HCT116 (cell line): ENCODE measurements at regions not wholly inside any gene's neighbourhood (a gene's known extent, or its start where the extent isn't known, plus 50 kb on each side); places are given as distances from the start of the nearest gene placed in this dataset.

Source experiments
- ATAC-seq: fragments of 200-7000 bp; cut with Tn5 transposase; 2 replicates; pipeline ENCODE4 v1.9.1; 2020; ENCODE audit warnings: mild to moderate bottlenecking, moderate library complexity
- BruUV-seq: library from RNA; stranded (reverse); fragments of 400-500 nt; replicated peaks from 2 replicates; lab custom pipeline; 2021; lab: Mats Ljungman, UMichigan
- CTCF ChIA-PET: fragments of 300-600 bp; sonication (Branson Sonifier 250); formaldehyde crosslinking; loops from one replicate; lab custom pipeline; 2021; ENCODE audit warnings: antibody characterized with exemption; lab: Charles Lee
- POLR2A ChIA-PET: fragments of 300-600, 350-600 bp; sonication (Branson Sonifier 250); formaldehyde crosslinking; loops from one replicate; lab custom pipeline; 2021; ENCODE audit warnings: antibody characterized with exemption; lab: Charles Lee
- RAD21 ChIA-PET, 2 experiments: fragments of 300-600 bp; sonication (Branson Sonifier 250); formaldehyde crosslinking; loops; one replicate each; lab custom pipeline; 2023; ENCODE audit warnings: low total read pairs in 2 of 2; ENCODE audit not compliant: uncharacterized antibody in 2 of 2, unreplicated experiment in 2 of 2, low non-redundant PET in 1 of 2; lab: Charles Lee
- DNase-seq: peaks from one replicate; pipeline ENCODE4 v3.0.0-alpha.2; 2010; ENCODE audit warnings: low read depth, low spot score
- H2AFZ ChIP-seq: fragments of 200-600 bp; shearing (Covaris generic), sonication (generic); 2 replicates; pipeline ENCODE4 v1.6.1; 2017; ENCODE audit warnings: low read depth, mixed run types, mixed read lengths, antibody characterized with exemption, low read length; ENCODE audit not compliant: poor library complexity, severe bottlenecking
- H3K27ac ChIP-seq: 2 replicates; pipeline ENCODE4 v1.5.1; 2012; ENCODE audit warnings: low read depth, low read length
- H3K27me3 ChIP-seq: fragments of 200-600 bp; sonication (generic); 2 replicates; pipeline ENCODE4 v1.6.1; 2016; ENCODE audit warnings: mixed run types, low read length, mixed read lengths; ENCODE audit not compliant: insufficient read depth
- H3K36me3 ChIP-seq, 2 experiments: fragments of 200-500 bp in 1 of 2; fragments of 200-600 bp in 1 of 2; sonication (Bioruptor generic) in 1 of 2; sonication (generic) in 1 of 2; 2 replicates each; pipeline versions ENCODE4 v1.5.1 to v1.6.1; 2014 to 2016; ENCODE audit warnings: low read length in 2 of 2, inconsistent platforms in 1 of 2, mixed read lengths in 1 of 2, mixed run types in 1 of 2; ENCODE audit not compliant: insufficient read depth in 2 of 2, control insufficient read depth in 1 of 2
- H3K4me1 ChIP-seq, 2 experiments: fragments of 200-600 bp in 1 of 2; sonication (generic) in 1 of 2; 2 replicates each; pipeline versions ENCODE4 v1.5.1 to v1.6.1; 2012 to 2017; ENCODE audit warnings: low read length in 2 of 2, inconsistent platforms in 1 of 2, mild to moderate bottlenecking in 1 of 2, mixed read lengths in 1 of 2, mixed run types in 1 of 2, moderate library complexity in 1 of 2; ENCODE audit not compliant: insufficient read depth in 2 of 2, control insufficient read depth in 1 of 2
- H3K4me2 ChIP-seq: fragments of 200-600 bp; sonication (generic); 2 replicates; pipeline ENCODE4 v1.6.1; 2017; ENCODE audit warnings: mixed run types, low read length, mixed read lengths
- H3K4me3 ChIP-seq, 2 experiments: fragments of 200-600 bp in 1 of 2; sonication (generic) in 1 of 2; replicated peaks in 1 of 2; 2 replicates each; pipeline ENCODE4 v1.5.1; 2011 to 2016; ENCODE audit warnings: low read length in 2 of 2, control low read depth in 1 of 2, low read depth in 1 of 2, mild to moderate bottlenecking in 1 of 2, mixed read lengths in 1 of 2, mixed run types in 1 of 2
- H3K79me2 ChIP-seq: fragments of 200-600 bp; sonication (generic); 2 replicates; pipeline ENCODE4 v1.6.1; 2017; ENCODE audit warnings: mild to moderate bottlenecking, mixed run types, low read length, moderate library complexity, mixed read lengths; ENCODE audit not compliant: insufficient read depth
- H3K9ac ChIP-seq: fragments of 200-600 bp; sonication (generic); 2 replicates; pipeline ENCODE4 v1.6.1; 2016; ENCODE audit warnings: low read length, mixed read lengths
- H3K9me2 ChIP-seq: fragments of 200-600 bp; sonication (generic), shearing (Covaris generic); 2 replicates; pipeline ENCODE4 v1.6.1; 2017; ENCODE audit warnings: mixed run types, mild to moderate bottlenecking, moderate library complexity; ENCODE audit not compliant: insufficient read depth
- H3K9me3 ChIP-seq, 2 experiments: fragments of 200-500 bp in 1 of 2; fragments of 200-600 bp in 1 of 2; sonication (Bioruptor generic) in 1 of 2; sonication (generic) in 1 of 2; 2 replicates each; pipeline ENCODE4 v1.6.1; 2014 to 2017; ENCODE audit warnings: low read length in 2 of 2, mixed read lengths in 2 of 2, inconsistent platforms in 1 of 2, low read depth in 1 of 2, mild to moderate bottlenecking in 1 of 2, mixed run types in 1 of 2, moderate library complexity in 1 of 2; ENCODE audit not compliant: control insufficient read depth in 1 of 2, insufficient read depth in 1 of 2
- H4K20me1 ChIP-seq: fragments of 200-600 bp; sonication (generic), shearing (Covaris generic); 2 replicates; pipeline ENCODE4 v1.6.1; 2017; ENCODE audit warnings: mixed run types, mild to moderate bottlenecking, moderate library complexity; ENCODE audit not compliant: insufficient read depth
- CBX3 ChIP-seq: IDR thresholded peaks from 2 replicates; pipeline ENCODE4 v1.6.1; 2012; ENCODE audit warnings: low read depth
- CEBPB ChIP-seq: IDR thresholded peaks from 2 replicates; pipeline ENCODE4 v1.6.1; 2012; ENCODE audit warnings: low read depth
- EGR1 ChIP-seq: IDR thresholded peaks from 2 replicates; pipeline ENCODE4 v1.6.1; 2012; ENCODE audit warnings: low read depth
- ELF1 ChIP-seq: IDR thresholded peaks from 2 replicates; pipeline ENCODE4 v1.6.1; 2012; ENCODE audit warnings: low read depth, borderline replicate concordance
- EZH2 ChIP-seq: fragments of 200-600 bp; sonication (generic); IDR thresholded peaks from 2 replicates; pipeline ENCODE4 v1.6.1; 2017; ENCODE audit warnings: antibody characterized with exemption, mixed run types
- EZH2phosphoT487 ChIP-seq: fragments of 200-600 bp; IDR thresholded peaks from 2 replicates; pipeline ENCODE4 v1.6.1; 2018; ENCODE audit warnings: antibody characterized with exemption, borderline replicate concordance
- FOSL1 ChIP-seq: IDR thresholded peaks from 2 replicates; pipeline ENCODE4 v1.6.1; 2012; ENCODE audit warnings: low read depth
- POLR2AphosphoS5 ChIP-seq: IDR thresholded peaks from 2 replicates; pipeline ENCODE4 v1.6.1; 2011; ENCODE audit warnings: mild to moderate bottlenecking, low read depth, low read length, moderate library complexity
- RAD21 ChIP-seq: IDR thresholded peaks from 2 replicates; pipeline ENCODE4 v1.6.1; 2012; ENCODE audit warnings: low read depth, mild to moderate bottlenecking
- SIN3A ChIP-seq: IDR thresholded peaks from 2 replicates; pipeline ENCODE4 v1.6.1; 2012; ENCODE audit warnings: low read depth
- SP1 ChIP-seq: IDR thresholded peaks from 2 replicates; pipeline ENCODE4 v1.6.1; 2012; ENCODE audit warnings: low read depth
- TCF7L2 ChIP-seq: IDR thresholded peaks from 2 replicates; pipeline ENCODE4 v1.7.0; 2011; ENCODE audit warnings: borderline replicate concordance, inconsistent platforms; ENCODE audit not compliant: insufficient read depth, insufficient read length; ENCODE audit errors: extremely low read depth
- ZFX ChIP-seq: fragments of 450-650 bp; IDR thresholded peaks from 2 replicates; pipeline ENCODE4 v1.6.1; 2017
- ZNF274 ChIP-seq: fragments of 200-500 bp; sonication (Bioruptor generic); IDR thresholded peaks from 2 replicates; pipeline ENCODE4 v1.6.1; 2014; ENCODE audit warnings: mild to moderate bottlenecking, low read depth, low read length, inconsistent platforms
- intact Hi-C: fragments of 100-400 bp; cut with micrococcal nuclease; formaldehyde crosslinking; loops from 2 replicates; pipeline ENCODE4 v1.10.0; 2022
- TF ChIP-seq, protein P1 (sequence below): IDR thresholded peaks from 2 replicates; pipeline ENCODE4 v1.6.1; 2012
- TF ChIP-seq, protein P2 (sequence below): IDR thresholded peaks from 2 replicates; pipeline ENCODE4 v1.6.1; 2012
- TF ChIP-seq, protein P3 (sequence below): IDR thresholded peaks from 2 replicates; pipeline ENCODE4 v1.6.1; 2012; ENCODE audit warnings: low read depth
- TF ChIP-seq, protein P4 (sequence below), 3 experiments: fragments of 200-600 bp in 1 of 3; sonication (generic) in 1 of 3; IDR thresholded peaks in 2 of 3; conservative IDR thresholded peaks in 1 of 3; 2 replicates each; pipeline ENCODE4 v1.5.1; 2012 to 2017; ENCODE audit warnings: low read depth in 2 of 3, low read length in 2 of 3, antibody characterized with exemption in 1 of 3, borderline replicate concordance in 1 of 3, control low read depth in 1 of 3, mild to moderate bottlenecking in 1 of 3, mixed read lengths in 1 of 3, mixed run types in 1 of 3, moderate library complexity in 1 of 3; ENCODE audit not compliant: insufficient read depth in 1 of 3

DNA sequence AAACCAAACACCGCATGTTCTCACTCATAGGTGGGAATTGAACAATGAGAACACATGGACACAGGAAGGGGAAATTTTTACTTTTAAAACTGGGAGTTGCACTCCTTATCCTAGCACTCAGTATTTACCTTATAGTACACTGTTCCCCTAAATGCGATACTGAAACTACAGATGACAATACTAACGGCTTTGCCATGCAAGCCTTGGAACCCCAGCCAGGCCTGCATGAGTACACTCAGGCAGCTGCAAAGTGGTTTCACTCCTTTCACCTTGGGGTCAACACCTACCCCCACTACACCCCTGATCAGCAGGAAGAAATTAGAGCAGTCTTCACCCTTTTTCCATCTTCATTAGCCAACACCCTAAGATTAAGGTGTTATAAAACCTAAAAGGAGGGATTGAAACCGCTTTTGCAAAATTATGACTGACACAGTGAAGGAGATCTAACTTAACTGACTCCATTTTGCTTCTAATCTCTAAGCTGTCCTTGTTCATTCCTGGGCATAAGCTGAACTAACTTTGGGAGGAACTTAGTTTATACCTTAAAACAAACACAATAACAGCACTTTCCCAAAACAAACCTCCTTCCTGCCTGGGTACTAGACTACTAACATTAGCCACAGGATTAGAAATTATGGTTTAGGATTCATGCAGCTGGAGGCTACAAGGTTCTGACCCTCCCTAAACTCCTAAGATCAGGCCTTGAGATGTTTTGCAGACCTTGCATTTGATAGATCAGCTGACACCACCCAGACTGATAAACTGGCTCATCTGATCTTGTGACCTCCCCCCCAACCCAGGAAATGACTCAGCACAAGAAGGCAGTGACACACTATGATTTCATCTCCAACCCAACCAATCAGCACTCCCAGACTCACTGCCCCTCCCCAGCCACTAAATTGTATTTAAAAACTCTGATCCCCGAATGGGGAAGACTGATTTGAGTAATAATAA is 452.1 kb upstream of the PPP2R3A start:
- Histone ChIP-seq H3K4me1 (peaks cover 4 to 23% of the 10 kb centered on the region in 2 experiments; a peak in 3 of 4 replicates), H3K9ac (no peak overlapping the region), H3K27me3 (no peaks in the 10 kb centered on the region; the same call in 1 of the 2 replicates), H3K4me3 (no peak overlapping the region), H2AFZ (peak overlapping the region; percentile 93), H3K27ac (no peak overlapping the region), H3K79me2 (no peaks in the 10 kb centered on the region), H3K36me3 (no peaks in the 10 kb centered on the region), H3K9me2 (no peaks in the 10 kb centered on the region), H3K4me2 (peak overlapping the region; percentile 45), H3K9me3 (no peaks in the 10 kb centered on the region), H4K20me1 (no peaks in the 10 kb centered on the region)
- TSS peak; percentile 84 for BruUV-seq
- POLR2A ChIA-PET, result no interaction called here
- intact Hi-C loops, result loop anchor here (5.0 kb wide), 1 partner anchor 384 kb away; no protein-coding TSS in a partner anchor
- DNase-seq (peak; percentile 60), ATAC-seq (peak; percentile 77)
- CTCF ChIA-PET, result interaction anchor here (1.2 kb wide), 1 partner anchor 719 kb away, joined by 3 read pairs; no protein-coding TSS in a partner anchor
- RAD21 ChIA-PET, result no interaction called here
- TF ChIP-seq SIN3A (no peak), EZH2phosphoT487 (no peak), ZFX (no peak), SP1 (peak; percentile 61), CEBPB (no peak), TCF7L2 (no peak), FOSL1 (peak; percentile 85), ELF1 (peak; percentile 43), EZH2 (no peak), CBX3 (0 out of 2 replicates have a peak, but pooled peaks have one; percentile 46), RAD21 (no peak), EGR1 (no peak), POLR2AphosphoS5 (no peak), ZNF274 (no peak)
- TF ChIP-seq, protein P1, sequence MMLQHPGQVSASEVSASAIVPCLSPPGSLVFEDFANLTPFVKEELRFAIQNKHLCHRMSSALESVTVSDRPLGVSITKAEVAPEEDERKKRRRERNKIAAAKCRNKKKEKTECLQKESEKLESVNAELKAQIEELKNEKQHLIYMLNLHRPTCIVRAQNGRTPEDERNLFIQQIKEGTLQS, result no peak
- TF ChIP-seq, protein P2, sequence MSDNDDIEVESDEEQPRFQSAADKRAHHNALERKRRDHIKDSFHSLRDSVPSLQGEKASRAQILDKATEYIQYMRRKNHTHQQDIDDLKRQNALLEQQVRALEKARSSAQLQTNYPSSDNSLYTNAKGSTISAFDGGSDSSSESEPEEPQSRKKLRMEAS, result no peak
- TF ChIP-seq, protein P3, sequence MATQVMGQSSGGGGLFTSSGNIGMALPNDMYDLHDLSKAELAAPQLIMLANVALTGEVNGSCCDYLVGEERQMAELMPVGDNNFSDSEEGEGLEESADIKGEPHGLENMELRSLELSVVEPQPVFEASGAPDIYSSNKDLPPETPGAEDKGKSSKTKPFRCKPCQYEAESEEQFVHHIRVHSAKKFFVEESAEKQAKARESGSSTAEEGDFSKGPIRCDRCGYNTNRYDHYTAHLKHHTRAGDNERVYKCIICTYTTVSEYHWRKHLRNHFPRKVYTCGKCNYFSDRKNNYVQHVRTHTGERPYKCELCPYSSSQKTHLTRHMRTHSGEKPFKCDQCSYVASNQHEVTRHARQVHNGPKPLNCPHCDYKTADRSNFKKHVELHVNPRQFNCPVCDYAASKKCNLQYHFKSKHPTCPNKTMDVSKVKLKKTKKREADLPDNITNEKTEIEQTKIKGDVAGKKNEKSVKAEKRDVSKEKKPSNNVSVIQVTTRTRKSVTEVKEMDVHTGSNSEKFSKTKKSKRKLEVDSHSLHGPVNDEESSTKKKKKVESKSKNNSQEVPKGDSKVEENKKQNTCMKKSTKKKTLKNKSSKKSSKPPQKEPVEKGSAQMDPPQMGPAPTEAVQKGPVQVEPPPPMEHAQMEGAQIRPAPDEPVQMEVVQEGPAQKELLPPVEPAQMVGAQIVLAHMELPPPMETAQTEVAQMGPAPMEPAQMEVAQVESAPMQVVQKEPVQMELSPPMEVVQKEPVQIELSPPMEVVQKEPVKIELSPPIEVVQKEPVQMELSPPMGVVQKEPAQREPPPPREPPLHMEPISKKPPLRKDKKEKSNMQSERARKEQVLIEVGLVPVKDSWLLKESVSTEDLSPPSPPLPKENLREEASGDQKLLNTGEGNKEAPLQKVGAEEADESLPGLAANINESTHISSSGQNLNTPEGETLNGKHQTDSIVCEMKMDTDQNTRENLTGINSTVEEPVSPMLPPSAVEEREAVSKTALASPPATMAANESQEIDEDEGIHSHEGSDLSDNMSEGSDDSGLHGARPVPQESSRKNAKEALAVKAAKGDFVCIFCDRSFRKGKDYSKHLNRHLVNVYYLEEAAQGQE, result no peak
- TF ChIP-seq, protein P4, sequence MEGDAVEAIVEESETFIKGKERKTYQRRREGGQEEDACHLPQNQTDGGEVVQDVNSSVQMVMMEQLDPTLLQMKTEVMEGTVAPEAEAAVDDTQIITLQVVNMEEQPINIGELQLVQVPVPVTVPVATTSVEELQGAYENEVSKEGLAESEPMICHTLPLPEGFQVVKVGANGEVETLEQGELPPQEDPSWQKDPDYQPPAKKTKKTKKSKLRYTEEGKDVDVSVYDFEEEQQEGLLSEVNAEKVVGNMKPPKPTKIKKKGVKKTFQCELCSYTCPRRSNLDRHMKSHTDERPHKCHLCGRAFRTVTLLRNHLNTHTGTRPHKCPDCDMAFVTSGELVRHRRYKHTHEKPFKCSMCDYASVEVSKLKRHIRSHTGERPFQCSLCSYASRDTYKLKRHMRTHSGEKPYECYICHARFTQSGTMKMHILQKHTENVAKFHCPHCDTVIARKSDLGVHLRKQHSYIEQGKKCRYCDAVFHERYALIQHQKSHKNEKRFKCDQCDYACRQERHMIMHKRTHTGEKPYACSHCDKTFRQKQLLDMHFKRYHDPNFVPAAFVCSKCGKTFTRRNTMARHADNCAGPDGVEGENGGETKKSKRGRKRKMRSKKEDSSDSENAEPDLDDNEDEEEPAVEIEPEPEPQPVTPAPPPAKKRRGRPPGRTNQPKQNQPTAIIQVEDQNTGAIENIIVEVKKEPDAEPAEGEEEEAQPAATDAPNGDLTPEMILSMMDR (IDR thresholded peaks at IDR 0.05 in 2 of 3, conservative IDR thresholded peaks at IDR 0.05 in 1 of 3; ENCODE audit: borderline replicate concordance in 1 of 3, insufficient read depth in 1 of 3, low read depth in 2 of 3, low read length in 2 of 3), result no peak
